Retina (tissue), 1 donor: ENCODE measurements at regions not wholly inside any gene's neighbourhood (a gene's known extent, or its start where the extent isn't known, plus 50 kb on each side); places are given as distances from the start of the nearest gene placed in this dataset.
"Not testable (repeated sequence)": the region's sequence is repeated elsewhere in the genome, so short reads cannot be mapped to it uniquely, and the experiment has no call there.

Source experiments
- DNase-seq: peaks from one replicate; pipeline ENCODE4 v3.0.0-alpha.2; 2016

- DNase-seq: no peak
Measured at GRCh38 chr5:82466986-82467561, 188.9 kb upstream of the RPS23 start.

- DNase-seq: no peak
Measured at GRCh38 chr5:82465235-82465634, 187.1 kb upstream of the RPS23 start.

GRCh38 chr5:82459626-82460025 lies 181.5 kb upstream of the RPS23 start:
- no peak for DNase-seq

- DNase-seq: not testable (repeated sequence)
Measured at GRCh38 chr5:82455317-82455716, 177.2 kb upstream of the RPS23 start.

GRCh38 chr5:82448374-82448773 lies 170.2 kb upstream of the RPS23 start:
- no peak for DNase-seq

GRCh38 chr5:82447913-82448312 lies 169.8 kb upstream of the RPS23 start:
- DNase-seq: no peak

GRCh38 chr5:82446809-82447208 lies 168.7 kb upstream of the RPS23 start:
- no peak for DNase-seq

- DNase-seq: no peak
Measured at GRCh38 chr5:82445726-82446335, 167.7 kb upstream of the RPS23 start.

GRCh38 chr5:82439750-82440445 lies 161.7 kb upstream of the RPS23 start:
- DNase-seq: no peak

GRCh38 chr5:82437565-82437964 lies 159.4 kb upstream of the RPS23 start:
- DNase-seq: not testable (repeated sequence)

GRCh38 chr5:82436291-82436690 lies 158.1 kb upstream of the RPS23 start:
- DNase-seq: no peak

- not testable (repeated sequence) for DNase-seq
Measured at GRCh38 chr5:82434696-82435660, 156.8 kb upstream of the RPS23 start.

GRCh38 chr5:82426464-82427154 lies 148.5 kb upstream of the RPS23 start:
- DNase-seq: no peak

- DNase-seq: no peak
Measured at GRCh38 chr5:82425591-82425990, 147.4 kb upstream of the RPS23 start.

- no peak for DNase-seq
Measured at GRCh38 chr5:82424211-82424610, 146.1 kb upstream of the RPS23 start.

- no peak for DNase-seq
Measured at GRCh38 chr5:82422751-82423181, 144.6 kb upstream of the RPS23 start.

GRCh38 chr5:82422001-82422740 lies 144.0 kb upstream of the RPS23 start:
- no peak for DNase-seq

GRCh38 chr5:82421119-82421518 lies 143.0 kb upstream of the RPS23 start:
- no peak for DNase-seq

GRCh38 chr5:82420524-82420923 lies 142.4 kb upstream of the RPS23 start:
- DNase-seq: not testable (repeated sequence)

GRCh38 chr5:82419559-82420332 lies 141.6 kb upstream of the RPS23 start:
- DNase-seq: no peak

GRCh38 chr5:82418608-82418950 lies 140.4 kb upstream of the RPS23 start:
- DNase-seq: no peak
